GM12878 (cell line): ENCODE measurements at regions not wholly inside any gene's neighbourhood (a gene's known extent, or its start where the extent isn't known, plus 50 kb on each side); places are given as distances from the start of the nearest gene placed in this dataset.

Experiments used
- ATAC-seq: fragments of 200-7000 bp; cut with Tn5 transposase; 3 replicates; pipeline ENCODE4 v1.9.1; 2020; ENCODE audit warnings: mild to moderate bottlenecking, moderate library complexity
- BruUV-seq: library from RNA; stranded (reverse); fragments of 400-500 nt; replicated peaks from 2 replicates; lab custom pipeline; 2021; lab: Mats Ljungman, UMichigan
- CTCF ChIA-PET: fragments of 300-600 bp; sonication (Branson Sonifier 250); formaldehyde crosslinking; extraction: SDS; loops from one replicate; lab custom pipeline; 2021; ENCODE audit warnings: inconsistent platforms; lab: Yijun Ruan, JAX
- POLR2A ChIA-PET: fragments of 350-600 bp; formaldehyde crosslinking; extraction: SDS; loops from one replicate; lab custom pipeline; 2021; ENCODE audit warnings: inconsistent platforms; lab: Charles Lee
- RAD21 ChIA-PET: fragments of 300-600 bp; sonication (Branson Sonifier 250); formaldehyde crosslinking; loops from one replicate; lab custom pipeline; 2023; ENCODE audit warnings: antibody characterized with exemption; ENCODE audit not compliant: unreplicated experiment; lab: Charles Lee
- SMC1A ChIA-PET: fragments of 300-600 bp; sonication (Branson Sonifier 250); formaldehyde crosslinking; loops from one replicate; lab custom pipeline; 2023; ENCODE audit not compliant: unreplicated experiment, uncharacterized antibody; lab: Charles Lee
- DNase-seq: peaks from one replicate; pipeline ENCODE4 v3.0.0-alpha.2; 2011; ENCODE audit warnings: low read depth, low spot score
- FAIRE-seq: peaks from 3 replicates; lab custom pipeline; 2011; peaks lifted over from hg19 to GRCh38; lab: Jason Lieb, UNC
- H2AFZ ChIP-seq: 2 replicates; pipeline ENCODE4 v1.6.0; 2011; ENCODE audit warnings: low read depth, low read length, control low read depth; ENCODE audit not compliant: control insufficient read depth
- H3K27ac ChIP-seq: 2 replicates; pipeline ENCODE4 v1.5.1; 2011; ENCODE audit warnings: control low read depth; ENCODE audit not compliant: control insufficient read depth, insufficient read depth
- H3K27me3 ChIP-seq, 2 experiments: replicated peaks in 1 of 2; 2 replicates each; pipeline versions ENCODE4 v1.6.0 to v1.6.1; 2011; ENCODE audit warnings: low read length in 1 of 2; ENCODE audit not compliant: control insufficient read depth in 2 of 2, insufficient read depth in 2 of 2
- H3K36me3 ChIP-seq, 2 experiments: 2 replicates each; pipeline ENCODE4 v1.5.1; 2011; ENCODE audit warnings: low read length in 1 of 2; ENCODE audit not compliant: control insufficient read depth in 2 of 2, insufficient read depth in 2 of 2
- H3K4me1 ChIP-seq: 2 replicates; pipeline ENCODE4 v1.6.1; 2011; ENCODE audit warnings: mild to moderate bottlenecking, low read length, moderate library complexity, mixed read lengths; ENCODE audit not compliant: control insufficient read depth, insufficient read depth
- H3K4me2 ChIP-seq: 2 replicates; pipeline ENCODE4 v1.6.0; 2011; ENCODE audit warnings: control low read depth; ENCODE audit not compliant: control insufficient read depth, insufficient read depth
- H3K4me3 ChIP-seq: fragments of 200-600 bp; sonication (generic); 2 replicates; pipeline ENCODE4 v1.5.1; 2016
- H3K79me2 ChIP-seq: 2 replicates; pipeline ENCODE4 v1.6.0; 2011; ENCODE audit warnings: low read length; ENCODE audit not compliant: control insufficient read depth, insufficient read depth
- H3K9ac ChIP-seq: 2 replicates; pipeline ENCODE4 v1.8.0; 2011; ENCODE audit warnings: low read length, control low read depth, mixed read lengths; ENCODE audit not compliant: control insufficient read depth, insufficient read depth
- H3K9me3 ChIP-seq: replicated peaks from 3 replicates; pipeline ENCODE4 v1.5.1; 2011; ENCODE audit warnings: mild to moderate bottlenecking, low read length; ENCODE audit not compliant: control insufficient read depth, insufficient read depth
- H4K20me1 ChIP-seq: 2 replicates; pipeline ENCODE4 v1.6.0; 2011; ENCODE audit not compliant: control insufficient read depth, insufficient read depth
- BHLHE40 ChIP-seq, 2 experiments: fragments of 450-650 bp in 1 of 2; IDR thresholded peaks; 2 replicates each; pipeline ENCODE4 v1.6.1; 2011 to 2017; ENCODE audit warnings: low read depth in 2 of 2, borderline replicate concordance in 1 of 2, improper control_type of control experiment in 1 of 2, low read length in 1 of 2, mild to moderate bottlenecking in 1 of 2
- EP300 ChIP-seq, 2 experiments: fragments of 150-350 bp in 1 of 2; IDR thresholded peaks; 2 replicates each; pipeline ENCODE4 v1.6.1; 2011 to 2012; ENCODE audit warnings: low read depth in 2 of 2, low read length in 2 of 2, borderline replicate concordance in 1 of 2, improper control_type of control experiment in 1 of 2, inconsistent platforms in 1 of 2; ENCODE audit not compliant: control insufficient read depth in 1 of 2
- FOXK2 ChIP-seq: fragments of 450-650 bp; IDR thresholded peaks from 2 replicates; pipeline ENCODE4 v1.6.1; 2017; ENCODE audit warnings: mild to moderate bottlenecking, moderate library complexity
- NFYB ChIP-seq: IDR thresholded peaks from 2 replicates; pipeline ENCODE4 v1.6.1; 2011; ENCODE audit warnings: low read depth, mild to moderate bottlenecking, low read length, improper control_type of control experiment, moderate library complexity; ENCODE audit not compliant: insufficient read depth
- PAX8 ChIP-seq: fragments of 450-650 bp; IDR thresholded peaks from 2 replicates; pipeline ENCODE4 v1.6.1; 2017; ENCODE audit warnings: mild to moderate bottlenecking, moderate library complexity
- SRF ChIP-seq, 2 experiments: IDR thresholded peaks; 2 replicates each; pipeline ENCODE4 v1.6.1; 2011; ENCODE audit warnings: low read depth in 2 of 2, low read length in 2 of 2, mild to moderate bottlenecking in 1 of 2, moderate library complexity in 1 of 2
- ZZZ3 ChIP-seq: IDR thresholded peaks from 2 replicates; pipeline ENCODE4 v1.6.1; 2011; ENCODE audit warnings: low read depth; ENCODE audit not compliant: control insufficient read depth, insufficient read length
- WGBS: methylation state at CpG from one replicate; pipeline ENCODE4 v1.1.6; 2016; ENCODE audit warnings: low lambda C conversion rate; ENCODE audit not compliant: insufficient replicate concordance, insufficient coverage; ENCODE audit errors: missing lambda C conversion rate; 5-methylcytosine and 5-hydroxymethylcytosine counted together
- in situ Hi-C: fragments of 300-500 bp; cut with MboI; formaldehyde crosslinking; loops from 9 replicates; pipeline ENCODE4 v1.14.3; 2018; ENCODE audit warnings: mixed read lengths
- intact Hi-C: fragments of 100-400 bp; cut with micrococcal nuclease; formaldehyde crosslinking; loops from one replicate; pipeline ENCODE4 v1.14.2; 2022; ENCODE audit not compliant: unreplicated experiment
- TF ChIP-seq, protein P1 (sequence below): fragments of 450-650 bp; IDR thresholded peaks from 2 replicates; pipeline ENCODE4 v1.6.1; 2014; ENCODE audit warnings: mild to moderate bottlenecking
- TF ChIP-seq, protein P2 (sequence below): fragments of 450-650 bp; IDR thresholded peaks from 2 replicates; pipeline ENCODE4 v1.6.1; 2017; ENCODE audit warnings: mild to moderate bottlenecking
- TF ChIP-seq, protein P3 (sequence below): fragments of 450-650 bp; IDR thresholded peaks from 2 replicates; pipeline ENCODE4 v1.6.1; 2017; ENCODE audit warnings: low read depth, mild to moderate bottlenecking, moderate library complexity

DNA sequence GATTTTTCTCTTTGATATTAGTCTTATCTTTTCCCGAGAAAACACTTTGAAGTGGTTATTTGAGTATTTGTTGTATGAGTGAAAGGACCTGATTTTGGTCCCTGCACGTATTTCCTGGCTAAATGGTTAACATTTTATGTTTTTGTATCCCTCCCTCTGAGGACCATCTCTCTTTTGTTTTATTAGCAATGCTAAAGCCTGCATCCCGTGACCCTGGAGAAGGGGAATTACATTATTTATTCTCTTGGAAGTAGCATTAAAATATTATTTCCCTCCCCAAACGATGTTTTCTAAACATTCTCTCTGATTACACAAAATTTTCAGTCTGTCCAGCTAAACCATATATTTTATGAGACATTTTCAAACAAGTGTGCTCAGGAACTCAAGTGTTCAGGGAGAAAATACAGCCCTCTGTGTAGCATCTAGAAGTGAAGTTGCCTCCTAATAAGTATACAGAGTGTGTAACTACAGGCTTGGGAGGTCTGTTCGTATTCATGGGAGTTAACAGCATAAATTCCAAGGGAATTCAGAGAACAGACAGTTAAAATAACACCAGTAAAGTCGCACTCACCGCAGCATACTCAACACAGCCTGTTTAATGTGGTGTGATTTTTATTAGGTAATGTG lies 163.8 kb upstream of the NPVF start:
- ATAC-seq (no peak), DNase-seq (no peak), FAIRE-seq (no peak)
- 16% methylated on average over 7 of the region's 7 CpGs for WGBS
- CTCF ChIA-PET: interaction anchor here (0.7 to 4.2 kb wide), 11 partner anchors 10 to 459 kb away, joined by 3 to 35 read pairs (median 4); no protein-coding TSS in a partner anchor
- no peaks in the 10 kb centered on the region for H3K9me3 ChIP-seq
- peaks cover 0 to 3% of the 10 kb centered on the region in 2 experiments; a peak in 2 of 4 replicates for H3K27me3 ChIP-seq
- POLR2A ChIA-PET: no interaction called here
- TF ChIP-seq ZZZ3 (no peak), EP300 (IDR thresholded peaks at IDR 0.05; ENCODE audit: borderline replicate concordance in 1 of 2, control insufficient read depth in 1 of 2, low read depth in 2 of 2, low read length in 2 of 2) (no peak), FOXK2 (no peak), BHLHE40 (IDR thresholded peaks at IDR 0.05; ENCODE audit: borderline replicate concordance in 1 of 2, low read depth in 2 of 2, low read length in 1 of 2) (no peak), PAX8 (no peak), SRF (IDR thresholded peaks at IDR 0.05; ENCODE audit: low read depth in 2 of 2, low read length in 2 of 2) (no peak), NFYB (no peak)
- TF ChIP-seq, protein P1, sequence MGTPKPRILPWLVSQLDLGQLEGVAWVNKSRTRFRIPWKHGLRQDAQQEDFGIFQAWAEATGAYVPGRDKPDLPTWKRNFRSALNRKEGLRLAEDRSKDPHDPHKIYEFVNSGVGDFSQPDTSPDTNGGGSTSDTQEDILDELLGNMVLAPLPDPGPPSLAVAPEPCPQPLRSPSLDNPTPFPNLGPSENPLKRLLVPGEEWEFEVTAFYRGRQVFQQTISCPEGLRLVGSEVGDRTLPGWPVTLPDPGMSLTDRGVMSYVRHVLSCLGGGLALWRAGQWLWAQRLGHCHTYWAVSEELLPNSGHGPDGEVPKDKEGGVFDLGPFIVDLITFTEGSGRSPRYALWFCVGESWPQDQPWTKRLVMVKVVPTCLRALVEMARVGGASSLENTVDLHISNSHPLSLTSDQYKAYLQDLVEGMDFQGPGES: no peak
- TF ChIP-seq, protein P2, sequence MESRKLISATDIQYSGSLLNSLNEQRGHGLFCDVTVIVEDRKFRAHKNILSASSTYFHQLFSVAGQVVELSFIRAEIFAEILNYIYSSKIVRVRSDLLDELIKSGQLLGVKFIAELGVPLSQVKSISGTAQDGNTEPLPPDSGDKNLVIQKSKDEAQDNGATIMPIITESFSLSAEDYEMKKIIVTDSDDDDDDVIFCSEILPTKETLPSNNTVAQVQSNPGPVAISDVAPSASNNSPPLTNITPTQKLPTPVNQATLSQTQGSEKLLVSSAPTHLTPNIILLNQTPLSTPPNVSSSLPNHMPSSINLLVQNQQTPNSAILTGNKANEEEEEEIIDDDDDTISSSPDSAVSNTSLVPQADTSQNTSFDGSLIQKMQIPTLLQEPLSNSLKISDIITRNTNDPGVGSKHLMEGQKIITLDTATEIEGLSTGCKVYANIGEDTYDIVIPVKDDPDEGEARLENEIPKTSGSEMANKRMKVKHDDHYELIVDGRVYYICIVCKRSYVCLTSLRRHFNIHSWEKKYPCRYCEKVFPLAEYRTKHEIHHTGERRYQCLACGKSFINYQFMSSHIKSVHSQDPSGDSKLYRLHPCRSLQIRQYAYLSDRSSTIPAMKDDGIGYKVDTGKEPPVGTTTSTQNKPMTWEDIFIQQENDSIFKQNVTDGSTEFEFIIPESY: no peak
- TF ChIP-seq, protein P3, sequence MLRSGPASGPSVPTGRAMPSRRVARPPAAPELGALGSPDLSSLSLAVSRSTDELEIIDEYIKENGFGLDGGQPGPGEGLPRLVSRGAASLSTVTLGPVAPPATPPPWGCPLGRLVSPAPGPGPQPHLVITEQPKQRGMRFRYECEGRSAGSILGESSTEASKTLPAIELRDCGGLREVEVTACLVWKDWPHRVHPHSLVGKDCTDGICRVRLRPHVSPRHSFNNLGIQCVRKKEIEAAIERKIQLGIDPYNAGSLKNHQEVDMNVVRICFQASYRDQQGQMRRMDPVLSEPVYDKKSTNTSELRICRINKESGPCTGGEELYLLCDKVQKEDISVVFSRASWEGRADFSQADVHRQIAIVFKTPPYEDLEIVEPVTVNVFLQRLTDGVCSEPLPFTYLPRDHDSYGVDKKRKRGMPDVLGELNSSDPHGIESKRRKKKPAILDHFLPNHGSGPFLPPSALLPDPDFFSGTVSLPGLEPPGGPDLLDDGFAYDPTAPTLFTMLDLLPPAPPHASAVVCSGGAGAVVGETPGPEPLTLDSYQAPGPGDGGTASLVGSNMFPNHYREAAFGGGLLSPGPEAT: no peak
- no peaks in the 10 kb centered on the region for H3K36me3 ChIP-seq
- no peak overlapping the region for H3K4me3 ChIP-seq
- no peak overlapping the region for H3K27ac ChIP-seq
- H3K4me1 ChIP-seq: no peaks in the 10 kb centered on the region
- no TSS peak for BruUV-seq
- in situ Hi-C loops: loop anchor here (25.0 kb wide), 1 partner anchor 170 kb away; no protein-coding TSS in a partner anchor
- no peak overlapping the region for H2AFZ ChIP-seq
- H3K79me2 ChIP-seq: no peaks in the 10 kb centered on the region
- no peaks in the 10 kb centered on the region for H4K20me1 ChIP-seq
- H3K9ac ChIP-seq: no peak overlapping the region
- SMC1A ChIA-PET: interaction anchor here (1.0 to 2.9 kb wide), 5 partner anchors 10 to 180 kb away, joined by 3 to 21 read pairs (median 3); no protein-coding TSS in a partner anchor
- intact Hi-C loops: loop anchor here (1.0 kb wide), 1 partner anchor 174 kb away; no protein-coding TSS in a partner anchor
- no peak overlapping the region for H3K4me2 ChIP-seq
- RAD21 ChIA-PET: interaction anchor here (1.4 to 1.7 kb wide), 2 partner anchors 175 to 460 kb away, joined by 5 to 7 read pairs; no protein-coding TSS in a partner anchor
